SU-DHL-6 (cell line): ENCODE measurements at regions not wholly inside any gene's neighbourhood (a gene's known extent, or its start where the extent isn't known, plus 50 kb on each side); places are given as distances from the start of the nearest gene placed in this dataset.
A peak's percentile ranks its signal among the peaks of the same experiment; 100 is the strongest.

ENCODE experiments used
- H2AFZ ChIP-seq: fragments of 200-600 bp; sonication (generic); 2 replicates; pipeline ENCODE4 v1.6.1; 2014; ENCODE audit warnings: low read depth, mild to moderate bottlenecking, moderate library complexity, mixed read lengths, antibody characterized with exemption, low read length; ENCODE audit not compliant: severe bottlenecking
- H3F3A ChIP-seq: fragments of 200-600 bp; shearing (Covaris generic); 2 replicates; pipeline ENCODE4 v1.6.0; 2016; ENCODE audit warnings: antibody characterized with exemption, mild to moderate bottlenecking; ENCODE audit not compliant: insufficient read depth
- H3K27ac ChIP-seq: fragments of 200-600 bp; sonication (generic); 2 replicates; pipeline ENCODE4 v1.5.1; 2016; ENCODE audit warnings: low read depth, mild to moderate bottlenecking, low read length, moderate library complexity, mixed read lengths
- H3K27me3 ChIP-seq: fragments of 200-600 bp; sonication (generic), shearing (Covaris generic); 2 replicates; pipeline ENCODE4 v1.6.0; 2014; ENCODE audit warnings: mild to moderate bottlenecking, low read length
- H3K36me3 ChIP-seq: fragments of 200-600 bp; sonication (generic); 2 replicates; pipeline ENCODE4 v1.6.1; 2014; ENCODE audit warnings: mild to moderate bottlenecking, low read length, mixed read lengths
- H3K4me2 ChIP-seq: fragments of 300-600, 200-600 bp; shearing (Covaris generic), sonication (generic); 2 replicates; pipeline ENCODE4 v1.6.0; 2014; ENCODE audit warnings: low read length, low read depth, mild to moderate bottlenecking; ENCODE audit not compliant: poor library complexity, severe bottlenecking
- H3K4me3 ChIP-seq: fragments of 200-600 bp; sonication (generic); 2 replicates; pipeline ENCODE4 v1.5.1; 2014; ENCODE audit warnings: antibody characterized with exemption, low read length, mild to moderate bottlenecking, mixed read lengths; ENCODE audit not compliant: insufficient read depth, poor library complexity, severe bottlenecking
- H3K79me2 ChIP-seq: fragments of 200-600 bp; sonication (generic); 2 replicates; pipeline ENCODE4 v1.6.1; 2014; ENCODE audit warnings: mild to moderate bottlenecking, low read length, moderate library complexity; ENCODE audit not compliant: insufficient read depth
- H3K9ac ChIP-seq: fragments of 200-600 bp; sonication (generic); 2 replicates; pipeline ENCODE4 v1.7.0; 2014; ENCODE audit warnings: mild to moderate bottlenecking, low read length
- H3K9me2 ChIP-seq: fragments of 200-600 bp; sonication (generic); replicated peaks from 2 replicates; pipeline ENCODE4 v1.6.1; 2014; ENCODE audit warnings: low read length; ENCODE audit not compliant: insufficient read depth
- H3K9me3 ChIP-seq: fragments of 200-600 bp; sonication (generic); 2 replicates; pipeline ENCODE4 v1.6.1; 2014; ENCODE audit warnings: low read length, mixed read lengths; ENCODE audit not compliant: insufficient read depth
- H4K20me1 ChIP-seq: fragments of 200-600 bp; sonication (generic); 2 replicates; pipeline ENCODE4 v1.6.1; 2014; ENCODE audit warnings: low read depth, mild to moderate bottlenecking, antibody characterized with exemption, low read length, moderate library complexity, mixed read lengths
- CTCF ChIP-seq: fragments of 200-600 bp; sonication (generic); IDR thresholded peaks from one replicate; pipeline ENCODE4 v1.5.1; 2017; ENCODE audit warnings: antibody characterized with exemption, mild to moderate bottlenecking, low read length, moderate library complexity; ENCODE audit not compliant: insufficient read depth, poor library complexity, severe bottlenecking
- EZH2phosphoT487 ChIP-seq: fragments of 200-600 bp; sonication (generic), shearing (Covaris generic); conservative IDR thresholded peaks from 2 replicates; pipeline ENCODE4 v1.6.1; 2018; ENCODE audit warnings: mild to moderate bottlenecking, antibody characterized with exemption, low read length, moderate library complexity, mixed read lengths

- no peaks in the 10 kb centered on the region for H3K9me3 ChIP-seq
- H3K4me2 ChIP-seq = no peak overlapping the region
- H3K79me2 ChIP-seq = no peaks in the 10 kb centered on the region
- no peak overlapping the region for H3K9ac ChIP-seq
- no peaks in the 10 kb centered on the region for H4K20me1 ChIP-seq
- H2AFZ ChIP-seq = no peak overlapping the region
- no peaks in the 10 kb centered on the region for H3K36me3 ChIP-seq
- TF ChIP-seq CTCF (no peak), EZH2phosphoT487 (no peak)
- no peak overlapping the region for H3K27ac ChIP-seq
- H3F3A ChIP-seq = no peaks in the 10 kb centered on the region
- no peaks in the 10 kb centered on the region for H3K27me3 ChIP-seq
- H3K9me2 ChIP-seq = no peaks in the 10 kb centered on the region
- no peak overlapping the region for H3K4me3 ChIP-seq
Observed at GRCh38 chr7:101686030-101686429, 56.9 kb upstream of the MYL10 start.

GRCh38 chr7:101687081-101687480 lies 58.0 kb upstream of the MYL10 start:
- Histone ChIP-seq H3K9me2 (no peaks in the 10 kb centered on the region), H3K9me3 (no peaks in the 10 kb centered on the region), H3K9ac (no peak overlapping the region), H3K79me2 (no peaks in the 10 kb centered on the region), H3K27me3 (no peaks in the 10 kb centered on the region), H4K20me1 (no peaks in the 10 kb centered on the region), H3K4me2 (no peak overlapping the region), H2AFZ (no peak overlapping the region), H3F3A (no peaks in the 10 kb centered on the region), H3K4me3 (no peak overlapping the region), H3K27ac (no peak overlapping the region), H3K36me3 (no peaks in the 10 kb centered on the region)
- no peak for TF ChIP-seq CTCF
- no peak for TF ChIP-seq EZH2phosphoT487

GRCh38 chr7:101687791-101688182 lies 58.7 kb upstream of the MYL10 start:
- peak overlapping the region; percentile 47 for H3K4me2 ChIP-seq
- no peaks in the 10 kb centered on the region for H3K79me2 ChIP-seq
- H3K9ac ChIP-seq = peak overlapping the region; percentile 48
- no peak overlapping the region for H3K27ac ChIP-seq
- H3F3A ChIP-seq = no peaks in the 10 kb centered on the region
- no peaks in the 10 kb centered on the region for H3K27me3 ChIP-seq
- H3K9me3 ChIP-seq = no peaks in the 10 kb centered on the region
- TF ChIP-seq EZH2phosphoT487 = no peak
- TF ChIP-seq CTCF = no peak
- H3K36me3 ChIP-seq = no peaks in the 10 kb centered on the region
- H3K4me3 ChIP-seq = no peak overlapping the region
- no peaks in the 10 kb centered on the region for H4K20me1 ChIP-seq
- H3K9me2 ChIP-seq = no peaks in the 10 kb centered on the region
- H2AFZ ChIP-seq = peak overlapping the region; percentile 78
